ENCODE measurements at regions not wholly inside any gene's neighbourhood (a gene's known extent, or its start where the extent isn't known, plus 50 kb on each side); places are given as distances from the start of the nearest gene placed in this dataset.

DNA sequence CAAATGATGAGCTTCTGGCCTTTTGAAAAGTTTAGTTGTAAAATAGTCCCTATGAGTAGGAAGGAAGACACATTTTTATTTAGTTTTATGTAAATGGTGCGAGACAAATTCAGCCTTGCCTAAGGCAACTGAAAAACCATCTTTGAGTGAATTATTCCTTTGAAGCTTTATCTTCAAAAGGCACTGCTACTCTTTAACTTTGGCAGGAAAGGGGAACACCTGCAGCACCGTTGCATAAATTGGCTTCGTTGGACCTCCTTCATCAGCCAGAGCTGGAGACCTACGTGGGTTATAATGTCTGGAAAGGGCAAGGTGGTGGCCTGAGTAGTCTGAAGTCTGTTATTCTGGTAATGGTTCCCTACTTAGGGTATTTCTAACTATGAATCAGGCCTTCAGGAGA lies 373.5 kb downstream of the KCNJ2 start:
- Mint-ChIP-seq H3K27ac (no peak overlapping the region), H3K9me3 (no peaks in the 10 kb centered on the region), H3K4me1 (no peaks in the 10 kb centered on the region), H3K4me3 (no peak overlapping the region), H3K27me3 (no peaks in the 10 kb centered on the region), H3K36me3 (ENCODE audit: low read depth) (no peaks in the 10 kb centered on the region)
- ATAC-seq (no peak), DNase-seq (no peak)

DNA sequence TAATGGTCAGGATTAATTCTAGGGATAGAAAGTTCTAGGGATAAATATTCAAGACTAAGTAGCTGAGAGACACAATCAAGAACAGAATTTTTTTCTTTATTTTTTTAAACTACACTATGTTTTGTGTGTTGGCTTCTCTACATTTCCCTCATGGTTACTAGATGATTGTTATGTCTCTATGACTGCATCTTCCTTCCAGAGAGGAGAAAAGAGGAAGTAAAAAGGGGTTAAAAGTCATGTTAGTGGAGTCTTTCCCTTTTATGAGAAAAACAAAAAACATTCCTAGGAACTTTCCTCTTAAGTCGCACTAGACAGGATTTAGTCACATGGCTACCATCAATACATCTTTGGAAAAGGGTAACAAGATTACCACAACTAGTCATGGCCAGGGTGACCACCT lies 375.0 kb downstream of the KCNJ2 start:
- no peak overlapping the region for H3K27ac Mint-ChIP-seq
- H3K9me3 Mint-ChIP-seq, result no peaks in the 10 kb centered on the region
- no peaks in the 10 kb centered on the region for H3K4me1 Mint-ChIP-seq
- ATAC-seq (no peak), DNase-seq (no peak)
- H3K36me3 Mint-ChIP-seq (ENCODE audit: low read depth), result no peaks in the 10 kb centered on the region
- no peaks in the 10 kb centered on the region for H3K27me3 Mint-ChIP-seq
- H3K4me3 Mint-ChIP-seq, result no peak overlapping the region

DNA sequence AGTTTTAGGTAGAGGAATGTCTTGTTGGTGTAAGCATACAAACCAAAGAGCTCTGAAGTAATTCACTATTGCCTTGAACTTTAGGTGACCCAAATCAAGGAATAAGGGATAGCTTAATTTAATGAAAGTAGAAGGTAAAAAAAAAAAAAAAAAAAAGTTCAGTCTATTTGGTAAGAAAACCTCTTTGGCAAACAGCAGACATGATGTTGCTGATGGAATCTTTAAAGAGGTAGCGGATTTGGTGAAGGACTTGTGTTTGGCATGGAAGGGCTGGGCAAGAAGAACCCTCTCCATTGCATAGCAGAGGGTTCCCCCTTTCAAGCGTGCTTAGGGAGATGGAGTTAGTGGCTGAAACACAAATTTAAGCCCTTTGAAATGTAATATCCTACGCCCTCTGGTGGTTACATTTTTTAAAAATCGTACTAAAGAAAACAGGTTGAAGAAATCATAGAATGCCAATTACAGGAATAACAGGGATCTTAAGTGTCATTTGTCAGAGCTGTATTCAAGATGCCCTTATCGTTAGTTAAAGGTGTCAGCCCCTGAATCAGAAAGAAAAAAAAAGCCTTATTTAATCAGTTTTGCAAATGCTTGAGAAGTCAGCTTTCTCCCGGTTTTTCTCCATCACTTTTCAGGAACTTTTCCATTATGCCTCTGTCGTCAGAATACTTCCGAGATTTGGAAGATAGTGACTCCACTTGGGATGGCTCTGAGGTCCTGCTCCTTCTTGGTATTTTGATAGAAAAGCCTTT lies 383.1 kb downstream of the KCNJ2 start:
- DNase-seq, result no peak
- Mint-ChIP-seq H3K27me3 (peaks cover under 1% of the 10 kb centered on the region), H3K36me3 (ENCODE audit: low read depth) (no peaks in the 10 kb centered on the region), H3K4me1 (no peaks in the 10 kb centered on the region), H3K9me3 (no peaks in the 10 kb centered on the region), H3K27ac (no peak overlapping the region), H3K4me3 (no peak overlapping the region)
- ATAC-seq, result no peak

DNA sequence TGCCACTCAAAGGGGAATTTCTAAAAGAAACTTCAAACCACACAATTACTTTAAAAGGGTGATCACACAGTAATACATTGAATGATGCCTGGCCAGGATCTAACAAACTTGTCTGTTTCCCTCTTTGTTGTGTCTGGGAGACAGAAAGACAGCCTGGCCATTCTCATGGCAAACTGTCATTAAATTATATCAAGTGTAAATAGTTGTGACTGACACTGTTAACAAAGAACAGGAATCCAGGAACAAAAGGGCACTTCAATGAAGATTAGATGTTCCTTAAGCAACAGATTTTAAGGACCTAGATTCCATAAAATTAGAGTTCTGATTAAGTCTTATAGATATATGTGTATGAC lies 383.6 kb downstream of the KCNJ2 start:
- DNase-seq, result no peak
- H3K4me1 Mint-ChIP-seq, result no peaks in the 10 kb centered on the region
- H3K27me3 Mint-ChIP-seq, result peaks cover 2% of the 10 kb centered on the region
- no peak overlapping the region for H3K4me3 Mint-ChIP-seq
- H3K9me3 Mint-ChIP-seq, result no peaks in the 10 kb centered on the region
- ATAC-seq, result no peak
- no peaks in the 10 kb centered on the region for H3K36me3 Mint-ChIP-seq (ENCODE audit: low read depth)
- no peak overlapping the region for H3K27ac Mint-ChIP-seq

DNA sequence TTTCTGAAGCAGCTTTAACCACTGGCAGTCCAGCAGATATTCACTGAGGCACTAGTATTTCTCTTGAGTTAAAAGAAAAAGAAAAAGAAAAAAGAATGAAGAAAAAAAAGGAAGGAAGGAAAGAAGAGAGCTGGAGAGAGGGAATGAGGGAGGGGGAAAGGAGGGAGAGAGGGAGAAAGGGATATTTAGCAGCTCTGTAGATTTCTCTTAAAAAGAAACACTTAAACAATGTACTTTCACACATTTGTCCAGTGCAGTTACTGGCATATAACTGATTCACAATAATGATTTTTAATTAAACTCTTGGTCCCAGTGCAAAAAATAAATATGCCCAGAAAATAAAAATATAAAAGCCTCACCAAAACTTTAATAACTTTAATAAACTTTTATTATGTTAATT lies 386.4 kb downstream of the KCNJ2 start:
- no peak overlapping the region for H3K4me3 Mint-ChIP-seq
- peaks cover 2% of the 10 kb centered on the region for H3K27me3 Mint-ChIP-seq
- H3K4me1 Mint-ChIP-seq, result no peaks in the 10 kb centered on the region
- H3K9me3 Mint-ChIP-seq, result no peaks in the 10 kb centered on the region
- no peaks in the 10 kb centered on the region for H3K36me3 Mint-ChIP-seq (ENCODE audit: low read depth)
- no peak overlapping the region for H3K27ac Mint-ChIP-seq
- DNase-seq (no peak), ATAC-seq (no peak)

DNA sequence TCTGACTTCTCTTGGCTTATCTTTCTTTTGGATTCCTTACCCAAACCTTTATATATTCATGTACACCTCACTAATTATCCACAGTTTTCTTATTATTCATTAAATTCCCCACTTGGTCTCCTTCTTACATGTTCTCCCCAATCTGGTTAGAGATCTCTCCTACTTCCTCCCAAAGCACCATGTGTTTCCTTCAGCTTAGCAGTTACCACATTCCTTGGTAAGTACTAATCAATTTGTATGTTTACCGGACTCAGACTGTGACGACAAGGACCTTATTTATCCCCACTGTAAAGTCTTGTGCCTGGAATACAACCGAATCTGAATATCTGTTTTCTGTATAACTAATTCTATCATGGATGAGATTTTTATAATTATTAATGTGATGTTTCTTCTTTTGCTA lies 389.5 kb downstream of the KCNJ2 start:
- Mint-ChIP-seq H3K27me3 (peaks cover 2% of the 10 kb centered on the region), H3K4me1 (no peaks in the 10 kb centered on the region), H3K27ac (no peak overlapping the region), H3K4me3 (no peak overlapping the region), H3K36me3 (ENCODE audit: low read depth) (no peaks in the 10 kb centered on the region), H3K9me3 (no peaks in the 10 kb centered on the region)
- ATAC-seq (no peak), DNase-seq (no peak)

DNA sequence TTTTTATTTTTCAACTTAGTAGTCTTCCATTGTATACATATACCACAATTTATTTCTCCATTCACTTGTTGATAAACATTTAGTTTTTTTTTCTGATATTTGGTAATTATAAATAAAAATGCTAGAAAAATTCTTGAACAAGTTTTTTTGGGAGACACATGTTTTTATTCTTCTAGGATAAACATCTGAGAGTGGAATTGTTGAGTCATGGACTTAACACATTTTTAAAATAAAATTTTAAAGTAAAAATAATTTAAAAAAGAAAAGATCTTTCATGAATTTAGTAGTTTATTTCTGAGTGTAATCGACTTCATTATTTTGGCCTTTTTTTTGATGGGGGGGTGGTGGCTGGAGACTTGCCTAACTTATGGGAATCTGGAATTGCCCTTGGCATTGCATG lies 391.1 kb downstream of the KCNJ2 start:
- H3K36me3 Mint-ChIP-seq (ENCODE audit: low read depth), result no peaks in the 10 kb centered on the region
- H3K4me3 Mint-ChIP-seq, result no peak overlapping the region
- DNase-seq, result no peak
- no peaks in the 10 kb centered on the region for H3K4me1 Mint-ChIP-seq
- H3K27me3 Mint-ChIP-seq, result peaks cover 4% of the 10 kb centered on the region
- H3K27ac Mint-ChIP-seq, result no peak overlapping the region
- no peaks in the 10 kb centered on the region for H3K9me3 Mint-ChIP-seq
- ATAC-seq, result no peak

DNA sequence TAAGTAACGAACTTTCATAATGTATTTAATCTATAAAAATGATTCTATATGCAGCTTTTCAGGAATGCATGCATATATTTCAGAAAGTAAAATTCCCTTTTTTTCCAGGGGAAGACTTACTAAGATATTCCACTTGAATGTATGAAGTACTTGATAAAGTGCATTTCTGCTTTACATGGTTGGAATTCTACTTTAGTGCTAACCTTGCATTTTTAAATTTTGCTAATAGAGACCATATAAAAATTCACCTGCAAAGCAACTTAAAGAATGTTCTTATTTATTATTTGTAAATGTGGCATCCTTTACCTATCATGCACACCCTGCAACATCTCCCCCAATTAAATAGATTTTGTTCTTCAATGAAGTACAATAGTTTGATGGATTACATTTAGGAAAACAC lies 392.8 kb downstream of the KCNJ2 start:
- Mint-ChIP-seq H3K9me3 (no peaks in the 10 kb centered on the region), H3K27ac (no peak overlapping the region), H3K4me3 (no peak overlapping the region), H3K36me3 (ENCODE audit: low read depth) (no peaks in the 10 kb centered on the region), H3K27me3 (peaks cover 4% of the 10 kb centered on the region), H3K4me1 (no peaks in the 10 kb centered on the region)
- ATAC-seq, result no peak
- DNase-seq, result no peak

DNA sequence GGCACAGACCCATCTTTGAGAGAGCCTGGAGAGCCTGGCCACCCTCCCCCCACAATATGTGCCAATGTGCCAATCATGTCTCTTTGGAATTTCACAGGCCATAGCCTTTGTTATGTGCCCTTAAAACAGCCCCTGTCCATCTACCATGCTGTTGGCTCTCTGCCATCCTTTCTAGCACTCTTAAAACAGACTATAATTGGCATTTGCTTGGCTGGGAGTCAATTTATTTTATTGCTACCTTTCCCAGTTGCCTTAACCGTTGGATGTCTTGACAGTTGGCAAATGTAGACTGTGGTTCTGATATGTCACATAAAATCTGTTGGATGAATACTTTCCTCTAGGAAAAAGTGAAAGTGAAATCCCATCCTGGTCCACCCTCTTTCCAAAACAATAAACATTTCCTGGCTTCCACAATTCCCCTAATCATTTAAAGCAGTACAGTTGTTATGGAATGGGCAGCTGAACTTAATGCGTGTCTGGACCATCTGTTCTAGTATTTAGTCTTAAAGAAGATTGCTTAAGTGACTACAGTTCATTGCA lies 394.0 kb downstream of the KCNJ2 start:
- Mint-ChIP-seq H3K27ac (no peak overlapping the region), H3K9me3 (no peaks in the 10 kb centered on the region), H3K36me3 (ENCODE audit: low read depth) (no peaks in the 10 kb centered on the region), H3K4me3 (no peak overlapping the region), H3K4me1 (no peaks in the 10 kb centered on the region), H3K27me3 (peaks cover 2% of the 10 kb centered on the region)
- ATAC-seq (no peak), DNase-seq (no peak)

DNA sequence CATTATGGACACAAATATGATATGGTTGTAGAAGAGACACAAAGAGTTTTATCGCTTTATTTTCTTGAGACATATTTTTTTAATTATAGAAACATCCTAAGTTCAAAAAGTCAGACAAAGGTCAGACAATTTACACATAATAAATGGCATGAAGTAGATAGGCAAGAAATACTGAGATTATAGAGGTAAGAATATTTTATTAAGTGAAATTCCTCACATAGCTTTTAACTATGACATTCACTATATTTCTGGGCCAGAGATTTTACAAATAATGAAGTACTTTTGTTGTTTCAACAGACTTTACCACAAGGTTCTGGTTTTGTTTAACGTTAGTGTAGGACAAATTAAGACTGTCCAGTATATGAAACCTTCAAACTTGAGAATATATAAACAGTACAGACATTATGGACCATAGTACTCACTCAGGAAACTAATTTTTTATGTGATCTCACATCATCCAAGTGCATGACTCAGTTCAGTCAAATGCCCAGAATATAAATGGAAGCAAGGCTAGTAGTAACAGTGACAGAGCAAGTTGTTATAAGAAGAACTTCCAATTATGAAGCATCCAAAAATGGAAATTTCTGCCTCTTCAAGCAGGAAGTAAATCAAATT lies 394.8 kb downstream of the KCNJ2 start:
- peaks cover 2% of the 10 kb centered on the region for H3K27me3 Mint-ChIP-seq
- ATAC-seq, result no peak
- no peaks in the 10 kb centered on the region for H3K4me1 Mint-ChIP-seq
- no peaks in the 10 kb centered on the region for H3K36me3 Mint-ChIP-seq (ENCODE audit: low read depth)
- no peak overlapping the region for H3K4me3 Mint-ChIP-seq
- H3K9me3 Mint-ChIP-seq, result no peaks in the 10 kb centered on the region
- H3K27ac Mint-ChIP-seq, result no peak overlapping the region
- no peak for DNase-seq

DNA sequence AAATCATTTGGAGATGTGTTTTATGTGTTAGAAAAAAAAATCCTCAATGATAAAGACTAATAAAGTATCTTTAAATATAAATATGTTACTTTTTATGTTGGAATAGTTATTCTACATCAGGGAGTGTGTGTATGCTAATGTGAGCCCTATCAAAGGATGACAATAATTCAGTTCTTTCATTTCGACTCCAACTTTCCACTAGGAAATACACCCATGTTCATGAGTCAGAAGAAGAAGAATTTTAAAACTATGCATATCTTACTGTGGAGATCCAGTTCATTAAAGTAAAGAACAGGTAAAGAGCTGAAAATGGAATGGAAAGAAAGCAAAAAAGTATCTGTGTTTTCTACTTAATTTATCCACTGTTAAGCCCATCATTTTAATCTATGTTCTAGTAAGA lies 399.8 kb downstream of the KCNJ2 start:
- ATAC-seq (no peak), DNase-seq (no peak)
- peaks cover 2% of the 10 kb centered on the region for H3K27me3 Mint-ChIP-seq
- H3K4me1 Mint-ChIP-seq, result no peaks in the 10 kb centered on the region
- no peak overlapping the region for H3K4me3 Mint-ChIP-seq
- H3K9me3 Mint-ChIP-seq, result no peaks in the 10 kb centered on the region
- no peak overlapping the region for H3K27ac Mint-ChIP-seq
- H3K36me3 Mint-ChIP-seq (ENCODE audit: low read depth), result no peaks in the 10 kb centered on the region

DNA sequence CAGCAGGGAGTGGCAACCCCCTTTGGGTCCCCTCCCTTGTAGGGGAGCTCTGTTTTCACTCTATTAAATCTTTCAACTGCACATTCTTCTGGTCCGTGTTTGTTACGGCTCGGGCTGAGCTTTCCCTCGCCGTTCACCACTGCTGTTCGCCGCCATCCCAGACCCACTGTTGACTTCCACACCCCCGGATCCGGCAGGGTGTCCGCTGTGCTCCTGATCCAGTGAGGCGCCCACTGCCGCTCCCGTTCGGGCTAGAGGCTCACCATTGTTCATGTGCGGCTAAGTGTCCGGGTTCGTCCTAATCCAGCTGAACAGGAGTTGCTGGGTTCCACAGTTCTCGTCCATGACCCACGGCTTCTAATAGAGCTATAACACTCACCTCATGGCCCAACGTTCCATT lies 408.1 kb downstream of the KCNJ2 start:
- no peaks in the 10 kb centered on the region for H3K4me1 Mint-ChIP-seq
- H3K4me3 Mint-ChIP-seq, result no peak overlapping the region
- DNase-seq (no peak), ATAC-seq (no peak)
- H3K27me3 Mint-ChIP-seq, result no peaks in the 10 kb centered on the region
- peaks cover 3% of the 10 kb centered on the region for H3K9me3 Mint-ChIP-seq
- H3K27ac Mint-ChIP-seq, result no peak overlapping the region
- no peaks in the 10 kb centered on the region for H3K36me3 Mint-ChIP-seq (ENCODE audit: low read depth)

DNA sequence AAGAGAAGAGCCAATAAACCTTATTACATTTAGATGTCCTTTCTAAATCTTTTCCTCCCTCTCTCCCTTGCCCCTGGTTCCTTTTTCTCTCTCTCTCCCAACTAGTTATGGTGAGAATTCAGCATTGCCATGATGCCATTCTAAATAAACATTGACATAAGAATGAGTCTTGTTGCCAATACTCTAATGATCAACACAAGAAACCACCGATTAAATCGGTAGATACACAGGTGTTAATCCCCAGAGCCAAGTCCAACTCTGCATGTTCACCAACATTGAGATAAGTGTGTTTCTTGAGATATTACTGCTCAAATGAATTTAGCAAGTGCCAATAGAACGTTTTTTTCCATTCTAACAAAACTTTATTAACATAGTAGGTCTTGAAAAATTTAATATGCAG lies 412.1 kb downstream of the KCNJ2 start:
- peaks cover 4% of the 10 kb centered on the region for H3K27me3 Mint-ChIP-seq
- no peak overlapping the region for H3K4me3 Mint-ChIP-seq
- peaks cover 7% of the 10 kb centered on the region for H3K9me3 Mint-ChIP-seq
- H3K4me1 Mint-ChIP-seq, result no peaks in the 10 kb centered on the region
- no peak for ATAC-seq
- no peak overlapping the region for H3K27ac Mint-ChIP-seq
- H3K36me3 Mint-ChIP-seq (ENCODE audit: low read depth), result no peaks in the 10 kb centered on the region
- no peak for DNase-seq

DNA sequence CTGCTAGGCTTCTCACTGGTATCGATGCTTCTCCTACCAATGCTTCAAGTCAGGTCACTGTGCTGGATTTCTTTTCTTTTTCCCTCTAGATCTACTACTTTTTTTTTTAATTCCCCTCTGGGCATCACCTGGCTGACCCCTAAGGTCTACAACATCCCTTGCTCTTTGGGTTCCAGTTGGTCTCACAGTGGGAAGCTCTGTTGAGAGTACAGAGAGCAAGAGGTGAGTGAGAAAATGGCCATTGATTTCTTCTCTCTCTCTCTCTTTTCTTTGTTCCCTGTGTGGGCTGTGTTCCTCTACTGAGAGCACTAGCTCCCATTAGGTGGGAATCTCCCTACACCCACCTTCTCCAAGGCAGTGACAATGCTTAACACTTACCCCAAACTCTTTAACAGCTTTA lies 413.4 kb downstream of the KCNJ2 start:
- no peaks in the 10 kb centered on the region for H3K36me3 Mint-ChIP-seq (ENCODE audit: low read depth)
- DNase-seq (no peak), ATAC-seq (no peak)
- H3K9me3 Mint-ChIP-seq, result peaks cover 7% of the 10 kb centered on the region
- no peak overlapping the region for H3K4me3 Mint-ChIP-seq
- no peaks in the 10 kb centered on the region for H3K4me1 Mint-ChIP-seq
- H3K27me3 Mint-ChIP-seq, result peaks cover 4% of the 10 kb centered on the region
- no peak overlapping the region for H3K27ac Mint-ChIP-seq

DNA sequence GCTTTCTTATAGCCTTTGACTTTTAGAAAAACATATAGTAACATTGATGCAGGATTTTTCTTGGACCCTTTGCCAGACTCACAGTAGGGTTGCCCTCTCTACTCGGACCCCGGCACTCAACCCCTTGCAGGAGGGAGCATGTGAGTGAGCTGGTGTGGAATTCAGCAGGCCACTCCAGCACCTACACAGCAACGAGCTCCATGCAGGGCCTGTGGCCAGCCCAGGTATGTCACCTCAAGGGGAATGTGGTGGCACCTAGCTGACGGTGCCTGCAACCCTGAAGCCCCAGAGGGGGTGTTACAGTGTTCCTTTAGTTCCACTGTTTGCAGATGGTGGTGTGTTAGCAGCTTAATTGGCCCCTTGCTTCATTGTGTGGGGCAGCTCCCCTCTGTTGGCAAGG lies 414.9 kb downstream of the KCNJ2 start:
- DNase-seq (no peak), ATAC-seq (no peak)
- peaks cover 4% of the 10 kb centered on the region for H3K27me3 Mint-ChIP-seq
- peaks cover 7% of the 10 kb centered on the region for H3K9me3 Mint-ChIP-seq
- H3K4me1 Mint-ChIP-seq, result peaks cover 1% of the 10 kb centered on the region
- no peaks in the 10 kb centered on the region for H3K36me3 Mint-ChIP-seq (ENCODE audit: low read depth)
- no peak overlapping the region for H3K4me3 Mint-ChIP-seq
- H3K27ac Mint-ChIP-seq, result no peak overlapping the region

Data from activated naive CD8-positive, alpha-beta T cell treated with anti-CD3 and anti-CD28 coated beads, Interleukin-2, amount 50 U/mL, for 24 hours (primary cell).